HCT116 (cell line): ENCODE measurements at regions not wholly inside any gene's neighbourhood (a gene's known extent, or its start where the extent isn't known, plus 50 kb on each side); places are given as distances from the start of the nearest gene placed in this dataset.

Source experiments
- POLR2A ChIP-seq: IDR thresholded peaks from 2 replicates; pipeline ENCODE4 v1.7.0; 2011; ENCODE audit warnings: borderline replicate concordance; ENCODE audit not compliant: insufficient read depth, insufficient read length; ENCODE audit errors: extremely low read depth
- POLR2AphosphoS5 ChIP-seq: IDR thresholded peaks from 2 replicates; pipeline ENCODE4 v1.6.1; 2011; ENCODE audit warnings: mild to moderate bottlenecking, low read depth, low read length, moderate library complexity
- SIN3A ChIP-seq: IDR thresholded peaks from 2 replicates; pipeline ENCODE4 v1.6.1; 2012; ENCODE audit warnings: low read depth
- SRF ChIP-seq: IDR thresholded peaks from 2 replicates; pipeline ENCODE4 v1.6.1; 2012; ENCODE audit warnings: low read depth
- YY1 ChIP-seq: IDR thresholded peaks from 2 replicates; pipeline ENCODE4 v1.6.1; 2011; ENCODE audit warnings: low read length, low read depth, moderate library complexity, mild to moderate bottlenecking; ENCODE audit not compliant: insufficient replicate concordance; ENCODE audit errors: extremely low read depth
- ZFX ChIP-seq: fragments of 450-650 bp; IDR thresholded peaks from 2 replicates; pipeline ENCODE4 v1.6.1; 2017
- ZNF274 ChIP-seq: fragments of 200-500 bp; sonication (Bioruptor generic); IDR thresholded peaks from 2 replicates; pipeline ENCODE4 v1.6.1; 2014; ENCODE audit warnings: mild to moderate bottlenecking, low read depth, low read length, inconsistent platforms
- TF ChIP-seq, protein P1 (sequence below), 3 experiments: fragments of 200-600 bp in 1 of 3; sonication (generic) in 1 of 3; IDR thresholded peaks in 2 of 3; conservative IDR thresholded peaks in 1 of 3; 2 replicates each; pipeline ENCODE4 v1.5.1; 2012 to 2017; ENCODE audit warnings: low read depth in 2 of 3, low read length in 2 of 3, antibody characterized with exemption in 1 of 3, borderline replicate concordance in 1 of 3, control low read depth in 1 of 3, mild to moderate bottlenecking in 1 of 3, mixed read lengths in 1 of 3, mixed run types in 1 of 3, moderate library complexity in 1 of 3; ENCODE audit not compliant: insufficient read depth in 1 of 3
- TF ChIP-seq, protein P2 (sequence below): IDR thresholded peaks from 2 replicates; pipeline ENCODE4 v1.6.1; 2012; ENCODE audit warnings: low read depth
- TF ChIP-seq, protein P3 (sequence below): IDR thresholded peaks from 2 replicates; pipeline ENCODE4 v1.6.1; 2012
- TF ChIP-seq, protein P4 (sequence below): IDR thresholded peaks from 2 replicates; pipeline ENCODE4 v1.6.1; 2012

DNA sequence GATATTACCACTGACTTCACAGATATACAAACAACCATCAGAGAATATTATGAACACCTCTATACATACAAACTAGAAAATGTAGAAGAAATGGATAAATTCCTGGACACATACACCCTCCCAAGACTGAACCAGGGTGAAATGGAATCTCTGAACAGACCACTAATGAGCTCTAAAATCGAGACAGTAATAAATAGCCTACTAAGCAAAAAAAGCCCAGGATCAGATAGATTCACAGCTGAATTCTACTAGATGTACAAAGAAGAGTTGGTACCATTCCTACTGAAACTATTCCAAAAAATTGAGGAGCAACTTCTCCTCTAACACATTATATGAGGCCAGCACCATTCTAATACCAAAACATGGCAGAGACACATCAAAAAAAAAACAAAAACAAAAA lies 837.7 kb downstream of the FSCB start:
- TF ChIP-seq, protein P1, sequence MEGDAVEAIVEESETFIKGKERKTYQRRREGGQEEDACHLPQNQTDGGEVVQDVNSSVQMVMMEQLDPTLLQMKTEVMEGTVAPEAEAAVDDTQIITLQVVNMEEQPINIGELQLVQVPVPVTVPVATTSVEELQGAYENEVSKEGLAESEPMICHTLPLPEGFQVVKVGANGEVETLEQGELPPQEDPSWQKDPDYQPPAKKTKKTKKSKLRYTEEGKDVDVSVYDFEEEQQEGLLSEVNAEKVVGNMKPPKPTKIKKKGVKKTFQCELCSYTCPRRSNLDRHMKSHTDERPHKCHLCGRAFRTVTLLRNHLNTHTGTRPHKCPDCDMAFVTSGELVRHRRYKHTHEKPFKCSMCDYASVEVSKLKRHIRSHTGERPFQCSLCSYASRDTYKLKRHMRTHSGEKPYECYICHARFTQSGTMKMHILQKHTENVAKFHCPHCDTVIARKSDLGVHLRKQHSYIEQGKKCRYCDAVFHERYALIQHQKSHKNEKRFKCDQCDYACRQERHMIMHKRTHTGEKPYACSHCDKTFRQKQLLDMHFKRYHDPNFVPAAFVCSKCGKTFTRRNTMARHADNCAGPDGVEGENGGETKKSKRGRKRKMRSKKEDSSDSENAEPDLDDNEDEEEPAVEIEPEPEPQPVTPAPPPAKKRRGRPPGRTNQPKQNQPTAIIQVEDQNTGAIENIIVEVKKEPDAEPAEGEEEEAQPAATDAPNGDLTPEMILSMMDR (IDR thresholded peaks at IDR 0.05 in 2 of 3, conservative IDR thresholded peaks at IDR 0.05 in 1 of 3; ENCODE audit: borderline replicate concordance in 1 of 3, insufficient read depth in 1 of 3, low read depth in 2 of 3, low read length in 2 of 3): no peak
- TF ChIP-seq, protein P2, sequence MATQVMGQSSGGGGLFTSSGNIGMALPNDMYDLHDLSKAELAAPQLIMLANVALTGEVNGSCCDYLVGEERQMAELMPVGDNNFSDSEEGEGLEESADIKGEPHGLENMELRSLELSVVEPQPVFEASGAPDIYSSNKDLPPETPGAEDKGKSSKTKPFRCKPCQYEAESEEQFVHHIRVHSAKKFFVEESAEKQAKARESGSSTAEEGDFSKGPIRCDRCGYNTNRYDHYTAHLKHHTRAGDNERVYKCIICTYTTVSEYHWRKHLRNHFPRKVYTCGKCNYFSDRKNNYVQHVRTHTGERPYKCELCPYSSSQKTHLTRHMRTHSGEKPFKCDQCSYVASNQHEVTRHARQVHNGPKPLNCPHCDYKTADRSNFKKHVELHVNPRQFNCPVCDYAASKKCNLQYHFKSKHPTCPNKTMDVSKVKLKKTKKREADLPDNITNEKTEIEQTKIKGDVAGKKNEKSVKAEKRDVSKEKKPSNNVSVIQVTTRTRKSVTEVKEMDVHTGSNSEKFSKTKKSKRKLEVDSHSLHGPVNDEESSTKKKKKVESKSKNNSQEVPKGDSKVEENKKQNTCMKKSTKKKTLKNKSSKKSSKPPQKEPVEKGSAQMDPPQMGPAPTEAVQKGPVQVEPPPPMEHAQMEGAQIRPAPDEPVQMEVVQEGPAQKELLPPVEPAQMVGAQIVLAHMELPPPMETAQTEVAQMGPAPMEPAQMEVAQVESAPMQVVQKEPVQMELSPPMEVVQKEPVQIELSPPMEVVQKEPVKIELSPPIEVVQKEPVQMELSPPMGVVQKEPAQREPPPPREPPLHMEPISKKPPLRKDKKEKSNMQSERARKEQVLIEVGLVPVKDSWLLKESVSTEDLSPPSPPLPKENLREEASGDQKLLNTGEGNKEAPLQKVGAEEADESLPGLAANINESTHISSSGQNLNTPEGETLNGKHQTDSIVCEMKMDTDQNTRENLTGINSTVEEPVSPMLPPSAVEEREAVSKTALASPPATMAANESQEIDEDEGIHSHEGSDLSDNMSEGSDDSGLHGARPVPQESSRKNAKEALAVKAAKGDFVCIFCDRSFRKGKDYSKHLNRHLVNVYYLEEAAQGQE: no peak
- TF ChIP-seq SIN3A (no peak), ZNF274 (no peak), POLR2A (no peak), POLR2AphosphoS5 (no peak), SRF (no peak), ZFX (no peak), YY1 (no peak)
- TF ChIP-seq, protein P3, sequence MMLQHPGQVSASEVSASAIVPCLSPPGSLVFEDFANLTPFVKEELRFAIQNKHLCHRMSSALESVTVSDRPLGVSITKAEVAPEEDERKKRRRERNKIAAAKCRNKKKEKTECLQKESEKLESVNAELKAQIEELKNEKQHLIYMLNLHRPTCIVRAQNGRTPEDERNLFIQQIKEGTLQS: no peak
- TF ChIP-seq, protein P4, sequence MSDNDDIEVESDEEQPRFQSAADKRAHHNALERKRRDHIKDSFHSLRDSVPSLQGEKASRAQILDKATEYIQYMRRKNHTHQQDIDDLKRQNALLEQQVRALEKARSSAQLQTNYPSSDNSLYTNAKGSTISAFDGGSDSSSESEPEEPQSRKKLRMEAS: no peak
